HEK293 (cell line): ENCODE measurements at regions not wholly inside any gene's neighbourhood (a gene's known extent, or its start where the extent isn't known, plus 50 kb on each side); places are given as distances from the start of the nearest gene placed in this dataset.

Experiments
- CTCF ChIA-PET: fragments of 350-600 bp; formaldehyde crosslinking; extraction: SDS; loops from one replicate; lab custom pipeline; 2021; ENCODE audit warnings: antibody characterized with exemption; lab: Yijun Ruan, JAX
- POLR2A ChIA-PET: fragments of 300-600 bp; formaldehyde crosslinking; extraction: SDS; loops from one replicate; lab custom pipeline; 2020; ENCODE audit warnings: antibody characterized with exemption, inconsistent platforms; lab: Yijun Ruan, JAX
- H3K27ac ChIP-seq: fragments of 200-500 bp; sonication (Bioruptor generic); 2 replicates; pipeline ENCODE4 v1.5.1; 2014; ENCODE audit warnings: low read depth, low read length, control low read depth, inconsistent platforms; ENCODE audit errors: extremely low read depth
- H3K36me3 ChIP-seq, 2 experiments: fragments of 200-500 bp in 1 of 2; sonication (Bioruptor generic) in 1 of 2; 1 replicate in 1 of 2; 2 replicates in 1 of 2; pipeline ENCODE4 v1.5.1; 2014 to 2017; ENCODE audit warnings: inconsistent platforms in 2 of 2, low read length in 2 of 2; ENCODE audit not compliant: control insufficient read depth in 2 of 2, insufficient read depth in 1 of 2
- H3K4me1 ChIP-seq: fragments of 200-500 bp; sonication (Bioruptor generic); 2 replicates; pipeline ENCODE4 v1.5.1; 2014; ENCODE audit warnings: mild to moderate bottlenecking, low read length, inconsistent platforms; ENCODE audit not compliant: control insufficient read depth, insufficient read depth
- H3K4me3 ChIP-seq: 2 replicates; pipeline ENCODE4 v1.5.1; 2011; ENCODE audit warnings: low read depth, mild to moderate bottlenecking, control low read depth, low read length, moderate library complexity
- H3K9me3 ChIP-seq: fragments of 200-500 bp; sonication (Bioruptor generic); 2 replicates; pipeline ENCODE4 v1.5.1; 2014; ENCODE audit warnings: low read depth, low read length, inconsistent platforms; ENCODE audit not compliant: control insufficient read depth, insufficient read depth
- HOXC10 ChIP-seq: sonication (generic); formaldehyde crosslinking; IDR thresholded peaks from 2 replicates; pipeline ENCODE4 v1.8.1; 2023; ENCODE audit warnings: mild to moderate bottlenecking, missing genetic modification reagents
- IKZF3 ChIP-seq: fragments of 450-650 bp; IDR thresholded peaks from 2 replicates; pipeline ENCODE4 v1.5.0; 2018; ENCODE audit warnings: missing biosample characterization, mild to moderate bottlenecking, missing genetic modification characterization, moderate library complexity
- MYNN ChIP-seq: fragments of 450-650 bp; formaldehyde crosslinking; IDR thresholded peaks from 2 replicates; pipeline ENCODE4 v1.5.1; 2016; ENCODE audit warnings: missing biosample characterization, missing genetic modification characterization, borderline replicate concordance
- MZF1 ChIP-seq: fragments of 450-650 bp; formaldehyde crosslinking; IDR thresholded peaks from 2 replicates; pipeline ENCODE4 v1.5.1; 2017; ENCODE audit warnings: missing biosample characterization, missing genetic modification characterization, borderline replicate concordance
- ZBTB1 ChIP-seq: fragments of 450-650 bp; formaldehyde crosslinking; IDR thresholded peaks from 2 replicates; pipeline ENCODE4 v1.5.1; 2016; ENCODE audit warnings: missing biosample characterization, missing genetic modification characterization
- ZFP37 ChIP-seq: fragments of 450-650 bp; formaldehyde crosslinking; IDR thresholded peaks from 2 replicates; pipeline ENCODE4 v1.5.1; 2016; ENCODE audit warnings: missing biosample characterization, missing genetic modification characterization
- ZNF138 ChIP-seq: fragments of 450-650 bp; formaldehyde crosslinking; IDR thresholded peaks from 2 replicates; pipeline ENCODE4 v1.5.1; 2016; ENCODE audit warnings: missing biosample characterization, missing genetic modification characterization, borderline replicate concordance
- ZNF140 ChIP-seq: fragments of 450-650 bp; formaldehyde crosslinking; IDR thresholded peaks from 2 replicates; pipeline ENCODE4 v1.5.1; 2016; ENCODE audit warnings: missing biosample characterization, missing genetic modification characterization
- ZNF146 ChIP-seq: fragments of 450-650 bp; formaldehyde crosslinking; IDR thresholded peaks from 2 replicates; pipeline ENCODE4 v1.5.1; 2016; ENCODE audit warnings: missing biosample characterization, missing genetic modification characterization
- ZNF354C ChIP-seq: fragments of 450-650 bp; formaldehyde crosslinking; IDR thresholded peaks from 2 replicates; pipeline ENCODE4 v1.5.1; 2016; ENCODE audit warnings: missing biosample characterization, missing genetic modification characterization, low read depth, borderline replicate concordance
- ZNF530 ChIP-seq: fragments of 450-650 bp; formaldehyde crosslinking; IDR thresholded peaks from 2 replicates; pipeline ENCODE4 v1.5.1; 2016; ENCODE audit warnings: low read depth, missing biosample characterization, missing genetic modification characterization
- ZNF548 ChIP-seq: fragments of 450-650 bp; formaldehyde crosslinking; IDR thresholded peaks from 2 replicates; pipeline ENCODE4 v1.5.1; 2016; ENCODE audit warnings: missing biosample characterization, missing genetic modification characterization
- ZNF560 ChIP-seq: fragments of 450-650 bp; formaldehyde crosslinking; IDR thresholded peaks from 2 replicates; pipeline ENCODE4 v1.5.1; 2017; ENCODE audit warnings: missing biosample characterization, missing genetic modification characterization, borderline replicate concordance
- ZNF580 ChIP-seq: fragments of 450-650 bp; formaldehyde crosslinking; IDR thresholded peaks from 2 replicates; pipeline ENCODE4 v1.5.1; 2016; ENCODE audit warnings: missing biosample characterization, missing genetic modification characterization
- ZNF639 ChIP-seq: fragments of 450-650 bp; formaldehyde crosslinking; IDR thresholded peaks from 2 replicates; pipeline ENCODE4 v1.5.1; 2016; ENCODE audit warnings: missing biosample characterization, missing genetic modification characterization
- ZSCAN5A ChIP-seq: fragments of 450-650 bp; formaldehyde crosslinking; IDR thresholded peaks from 2 replicates; pipeline ENCODE4 v1.5.1; 2016; ENCODE audit warnings: missing biosample characterization, missing genetic modification characterization
- TF ChIP-seq, protein P1 (sequence below): fragments of 450-650 bp; formaldehyde crosslinking; IDR thresholded peaks from 2 replicates; pipeline ENCODE4 v1.5.1; 2016; ENCODE audit warnings: missing biosample characterization, missing genetic modification characterization, low read depth

DNA sequence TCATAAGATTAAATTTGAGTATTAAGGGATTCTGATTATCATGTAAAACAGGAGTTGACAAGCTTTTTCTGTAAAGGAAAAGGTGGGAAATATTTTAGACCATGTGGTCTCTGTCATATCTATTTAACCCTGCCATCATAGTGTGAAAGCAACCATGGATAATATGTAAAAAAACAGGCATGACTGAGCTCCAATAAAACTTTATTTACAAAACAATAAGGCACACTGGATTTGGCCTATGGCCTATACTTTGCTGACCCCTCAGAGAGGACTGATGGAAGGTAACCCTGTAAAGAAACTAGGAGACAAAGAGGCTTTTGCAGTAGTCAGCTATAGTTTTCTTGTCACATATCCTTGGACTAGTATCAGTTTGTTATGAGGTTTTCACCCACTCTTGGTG is 130.5 kb upstream of the CDK13 start:
- CTCF ChIA-PET = interaction anchor here (0.6 to 0.8 kb wide), 2 partner anchors 10 to 236 kb away, joined by 3 read pairs; no protein-coding TSS in a partner anchor
- no peak overlapping the region for H3K4me3 ChIP-seq
- H3K27ac ChIP-seq = no peak overlapping the region
- POLR2A ChIA-PET = no interaction called here
- peaks cover 10% of the 10 kb centered on the region for H3K4me1 ChIP-seq
- no peaks in the 10 kb centered on the region for H3K9me3 ChIP-seq
- TF ChIP-seq HOXC10 (CRISPR knock-in tag) = no peak
- TF ChIP-seq ZFP37 (tag by site-specific recombination) = no peak
- TF ChIP-seq MYNN (tag by site-specific recombination) = no peak
- no peak for TF ChIP-seq ZNF639
- TF ChIP-seq ZNF140 = no peak
- TF ChIP-seq ZNF530 (tag by site-specific recombination) = no peak
- TF ChIP-seq ZNF354C (tag by site-specific recombination) = no peak
- no peak for TF ChIP-seq ZNF560 (tag by site-specific recombination)
- TF ChIP-seq ZNF138 = no peak
- no peak for TF ChIP-seq IKZF3 (tag by site-specific recombination)
- no peak for TF ChIP-seq MZF1
- TF ChIP-seq, protein P1, sequence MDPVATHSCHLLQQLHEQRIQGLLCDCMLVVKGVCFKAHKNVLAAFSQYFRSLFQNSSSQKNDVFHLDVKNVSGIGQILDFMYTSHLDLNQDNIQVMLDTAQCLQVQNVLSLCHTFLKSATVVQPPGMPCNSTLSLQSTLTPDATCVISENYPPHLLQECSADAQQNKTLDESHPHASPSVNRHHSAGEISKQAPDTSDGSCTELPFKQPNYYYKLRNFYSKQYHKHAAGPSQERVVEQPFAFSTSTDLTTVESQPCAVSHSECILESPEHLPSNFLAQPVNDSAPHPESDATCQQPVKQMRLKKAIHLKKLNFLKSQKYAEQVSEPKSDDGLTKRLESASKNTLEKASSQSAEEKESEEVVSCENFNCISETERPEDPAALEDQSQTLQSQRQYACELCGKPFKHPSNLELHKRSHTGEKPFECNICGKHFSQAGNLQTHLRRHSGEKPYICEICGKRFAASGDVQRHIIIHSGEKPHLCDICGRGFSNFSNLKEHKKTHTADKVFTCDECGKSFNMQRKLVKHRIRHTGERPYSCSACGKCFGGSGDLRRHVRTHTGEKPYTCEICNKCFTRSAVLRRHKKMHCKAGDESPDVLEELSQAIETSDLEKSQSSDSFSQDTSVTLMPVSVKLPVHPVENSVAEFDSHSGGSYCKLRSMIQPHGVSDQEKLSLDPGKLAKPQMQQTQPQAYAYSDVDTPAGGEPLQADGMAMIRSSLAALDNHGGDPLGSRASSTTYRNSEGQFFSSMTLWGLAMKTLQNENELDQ = no peak
- no peak for TF ChIP-seq ZBTB1
- no peak for TF ChIP-seq ZNF580 (tag by site-specific recombination)
- no peak for TF ChIP-seq ZSCAN5A (tag by site-specific recombination)
- H3K36me3 ChIP-seq = no peaks in the 10 kb centered on the region

DNA sequence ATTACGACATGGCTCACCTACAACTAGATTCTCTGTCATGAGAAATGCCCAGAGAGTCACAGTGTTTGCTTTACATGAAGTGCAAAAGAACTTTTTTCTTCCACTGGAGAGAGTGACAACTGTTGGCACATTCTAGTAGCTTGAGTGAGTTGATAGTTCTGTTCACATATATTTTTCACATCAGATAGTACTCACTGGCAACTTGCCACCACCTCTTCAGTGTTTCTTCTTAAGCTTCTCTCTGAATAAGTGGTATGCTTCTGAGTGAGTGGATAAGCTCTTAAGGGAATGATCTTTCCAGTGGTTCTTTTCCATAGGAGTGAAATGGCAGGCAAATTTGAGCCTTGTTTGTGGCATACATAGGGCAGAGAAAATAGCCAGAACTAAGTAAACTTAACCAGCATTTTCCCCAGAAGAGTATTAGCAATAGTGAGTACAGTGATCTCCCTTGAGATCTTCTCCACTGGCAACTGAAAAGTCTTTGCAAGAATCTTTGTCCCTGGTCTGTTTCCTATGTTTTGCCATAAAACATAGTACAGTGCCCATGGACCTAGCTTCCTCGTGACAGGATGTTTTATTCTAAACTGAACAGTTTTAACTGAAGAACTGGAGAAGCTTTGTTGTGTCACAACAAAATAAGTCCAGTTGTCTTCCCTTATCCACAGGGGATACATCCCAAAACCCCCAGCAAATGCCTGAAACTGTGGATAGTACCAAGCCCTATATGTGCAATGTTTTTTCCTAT is 125.4 kb upstream of the CDK13 start:
- no peaks in the 10 kb centered on the region for H3K36me3 ChIP-seq
- no peak overlapping the region for H3K4me3 ChIP-seq
- ChIA-PET CTCF (no interaction called here), POLR2A (no interaction called here)
- H3K4me1 ChIP-seq = no peaks in the 10 kb centered on the region
- H3K27ac ChIP-seq = no peak overlapping the region
- H3K9me3 ChIP-seq = no peaks in the 10 kb centered on the region
- TF ChIP-seq ZNF146 (tag by site-specific recombination) (no peak), ZNF548 (tag by site-specific recombination) (no peak), MYNN (tag by site-specific recombination) (no peak)
